Embryonic facial prominence (tissue), 1 donor: ENCODE measurements at regions not wholly inside any gene's neighbourhood (a gene's known extent, or its start where the extent isn't known, plus 50 kb on each side); places are given as distances from the start of the nearest gene placed in this dataset.
"Not testable (repeated sequence)": the region's sequence is repeated elsewhere in the genome, so short reads cannot be mapped to it uniquely, and the experiment has no call there.

Experiments
- DNase-seq: peaks from one replicate; pipeline ENCODE4 v3.0.0-alpha.2; 2016; ENCODE audit errors: extremely low spot score

- no peak for DNase-seq
Measured at GRCh38 chr4:111959222-111959621, 186.0 kb upstream of the FAM241A start.

GRCh38 chr4:111960241-111960667, 185.0 kb upstream of the FAM241A start:
- no peak for DNase-seq

DNA sequence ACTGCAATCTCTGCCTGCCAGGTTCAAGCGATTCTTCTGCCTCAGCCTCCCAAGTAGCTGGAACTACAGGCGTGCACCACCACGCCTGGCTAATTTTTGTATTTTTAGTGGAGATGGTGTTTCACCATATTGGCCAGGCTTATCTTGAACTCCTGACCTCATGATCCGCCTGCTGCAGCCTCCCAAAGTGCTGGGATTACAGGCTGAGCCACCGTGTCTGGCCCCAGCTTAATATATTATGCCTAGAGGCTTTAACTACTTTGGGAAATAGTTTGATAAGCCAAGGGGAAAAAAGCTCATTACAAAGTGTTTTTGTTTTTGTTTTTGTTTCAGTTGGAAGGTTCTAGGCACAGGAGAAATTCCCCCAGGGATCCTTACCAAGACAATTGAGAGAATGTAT, 184.2 kb upstream of the FAM241A start:
- DNase-seq = not testable (repeated sequence)

- no peak for DNase-seq
Measured at GRCh38 chr4:111961809-111962208, 183.4 kb upstream of the FAM241A start.

DNA sequence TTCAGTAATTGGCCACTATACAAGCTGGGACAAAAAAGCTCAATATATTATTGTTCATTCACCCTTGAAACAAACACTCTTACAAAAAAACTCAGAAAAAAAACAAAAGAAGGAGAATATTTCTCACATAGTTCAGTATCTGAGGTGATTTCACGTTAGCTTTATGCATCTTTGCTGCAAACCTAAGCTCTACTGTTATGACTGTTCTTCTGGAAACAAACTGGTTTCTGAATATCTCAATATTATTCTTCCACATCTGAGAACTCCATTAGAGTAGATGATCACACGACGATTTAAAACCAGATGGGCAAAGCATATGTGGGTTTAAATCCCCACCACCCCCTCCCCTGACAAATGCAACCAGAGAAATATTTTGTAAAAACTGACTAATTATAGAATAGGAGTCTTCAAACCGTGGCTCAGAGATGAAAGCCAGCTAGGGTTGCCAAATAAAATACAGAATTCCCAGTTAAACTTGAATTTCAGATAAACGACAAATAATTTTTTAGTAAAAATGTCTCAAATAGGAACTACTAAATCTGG, 182.0 kb upstream of the FAM241A start:
- DNase-seq = no peak

DNA sequence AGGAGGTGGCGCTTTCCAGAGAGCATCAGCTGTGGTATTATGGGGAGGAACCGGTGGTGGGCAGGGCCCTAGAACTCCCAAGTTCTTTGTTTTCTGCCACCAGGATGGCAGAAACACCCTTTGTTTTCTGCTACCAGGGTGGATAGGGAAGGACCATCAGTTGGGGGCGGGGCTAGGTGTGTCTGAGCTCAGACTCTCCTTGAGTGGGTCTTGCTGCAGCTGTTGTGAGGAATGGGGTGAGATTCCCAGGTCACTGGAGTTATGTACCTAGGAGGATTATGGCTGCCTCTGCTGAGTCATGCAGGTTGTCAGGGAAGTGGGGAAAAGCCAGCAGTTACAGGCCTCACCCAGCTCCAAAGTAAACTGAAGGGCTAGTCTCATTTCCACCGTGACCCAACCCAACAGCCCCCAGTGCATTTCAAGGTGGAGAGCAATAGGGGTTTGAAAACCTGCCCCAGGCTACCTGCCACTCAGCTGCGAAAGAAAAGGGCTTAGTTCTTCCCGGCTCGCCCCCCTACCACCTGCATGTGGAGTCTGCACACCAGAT, 167.8 kb upstream of the FAM241A start:
- DNase-seq = no peak

GRCh38 chr4:111979921-111980320, 165.3 kb upstream of the FAM241A start:
- DNase-seq = no peak

DNA sequence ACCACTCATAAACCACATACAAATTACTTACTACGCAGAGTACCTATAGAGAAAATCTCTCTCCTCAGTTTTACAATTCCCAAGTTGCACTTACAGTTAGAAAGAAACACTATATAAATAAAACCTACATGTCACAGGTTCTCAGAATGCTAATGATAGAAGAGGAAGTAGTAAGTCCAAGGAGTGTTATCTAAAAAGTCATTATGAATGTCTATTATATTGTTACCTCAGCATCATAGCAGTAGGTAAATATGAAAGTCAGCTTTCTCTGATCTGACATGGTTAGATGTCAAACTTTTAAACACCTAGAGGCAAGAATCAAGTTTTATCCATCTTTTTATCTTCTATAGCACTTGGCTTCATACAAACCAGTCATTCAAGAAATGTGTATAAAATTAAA, 163.2 kb upstream of the FAM241A start:
- no peak for DNase-seq

DNA sequence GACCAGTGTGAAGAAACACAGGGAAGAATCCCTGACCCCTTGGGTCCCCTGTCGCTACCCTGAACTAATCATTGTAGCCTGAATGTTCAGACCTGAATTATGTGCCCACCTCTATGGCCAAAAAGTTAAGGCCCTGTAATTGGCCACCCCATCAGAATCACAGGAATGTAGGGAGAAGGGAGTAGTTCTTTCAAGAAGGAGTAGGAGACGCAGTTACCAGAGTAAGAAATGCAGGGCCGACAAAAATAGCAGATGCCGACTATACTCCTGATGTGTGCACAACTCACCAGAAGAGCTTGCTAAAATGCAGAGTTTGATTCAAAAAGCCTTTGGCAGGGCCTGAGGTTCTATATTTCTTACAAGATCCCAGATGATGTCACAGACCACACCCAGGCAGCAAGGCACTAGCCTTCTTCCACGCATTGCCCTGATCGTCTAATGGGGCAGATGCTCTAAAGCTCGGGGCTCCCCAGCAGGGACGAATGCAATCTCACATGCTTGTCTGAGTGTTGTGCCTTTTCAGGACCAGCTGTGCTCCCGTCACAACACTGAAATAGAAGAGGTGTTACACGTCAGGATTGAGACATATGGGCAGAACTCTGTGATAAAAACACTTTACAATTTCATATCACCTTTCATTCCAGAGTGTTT, 161.0 kb upstream of the FAM241A start:
- no peak for DNase-seq

GRCh38 chr4:111985426-111985825, 159.8 kb upstream of the FAM241A start:
- no peak for DNase-seq

- no peak for DNase-seq
Measured at GRCh38 chr4:111986095-111986494, 159.2 kb upstream of the FAM241A start.

DNA sequence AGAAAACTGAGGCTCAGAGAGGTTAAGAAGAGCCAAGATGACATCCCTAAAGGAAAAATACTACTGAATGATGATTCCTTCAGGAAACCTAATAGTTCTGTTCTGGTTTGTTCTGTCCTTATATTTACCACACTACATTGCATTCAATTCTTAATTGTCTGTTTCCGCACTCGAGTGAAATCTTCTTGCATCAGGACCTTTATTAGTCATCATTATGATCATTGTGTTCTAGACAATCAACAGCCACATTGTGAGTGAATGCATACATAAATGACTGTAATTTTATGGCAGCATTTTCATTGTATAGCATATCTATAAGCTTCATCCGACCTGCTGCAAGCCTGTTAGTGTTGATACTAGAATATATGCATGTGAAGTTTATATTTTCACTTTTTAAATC, 156.7 kb upstream of the FAM241A start:
- DNase-seq = no peak

DNA sequence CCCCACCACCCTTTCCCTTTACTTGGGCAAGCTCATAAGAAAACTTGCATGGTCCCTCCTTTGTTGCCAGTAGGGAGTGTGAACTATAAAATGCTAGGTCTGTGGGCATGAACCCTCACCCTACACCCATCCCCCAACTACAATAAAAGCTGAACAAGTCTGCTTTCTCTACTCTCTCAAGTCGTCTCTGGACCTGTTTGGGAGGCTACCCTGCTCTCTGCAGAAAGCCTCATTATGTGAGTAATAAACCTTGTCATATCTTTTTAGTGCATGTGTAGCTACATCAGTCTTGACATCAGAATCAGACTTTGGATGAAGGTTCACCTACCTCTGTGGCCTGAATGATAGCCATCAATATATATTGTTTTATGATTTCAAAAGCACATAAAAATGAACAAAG, 155.4 kb upstream of the FAM241A start:
- DNase-seq = no peak

- DNase-seq = no peak
Measured at GRCh38 chr4:111991163-111991562, 154.1 kb upstream of the FAM241A start.

GRCh38 chr4:111991797-111992196, 153.5 kb upstream of the FAM241A start:
- DNase-seq = no peak

DNA sequence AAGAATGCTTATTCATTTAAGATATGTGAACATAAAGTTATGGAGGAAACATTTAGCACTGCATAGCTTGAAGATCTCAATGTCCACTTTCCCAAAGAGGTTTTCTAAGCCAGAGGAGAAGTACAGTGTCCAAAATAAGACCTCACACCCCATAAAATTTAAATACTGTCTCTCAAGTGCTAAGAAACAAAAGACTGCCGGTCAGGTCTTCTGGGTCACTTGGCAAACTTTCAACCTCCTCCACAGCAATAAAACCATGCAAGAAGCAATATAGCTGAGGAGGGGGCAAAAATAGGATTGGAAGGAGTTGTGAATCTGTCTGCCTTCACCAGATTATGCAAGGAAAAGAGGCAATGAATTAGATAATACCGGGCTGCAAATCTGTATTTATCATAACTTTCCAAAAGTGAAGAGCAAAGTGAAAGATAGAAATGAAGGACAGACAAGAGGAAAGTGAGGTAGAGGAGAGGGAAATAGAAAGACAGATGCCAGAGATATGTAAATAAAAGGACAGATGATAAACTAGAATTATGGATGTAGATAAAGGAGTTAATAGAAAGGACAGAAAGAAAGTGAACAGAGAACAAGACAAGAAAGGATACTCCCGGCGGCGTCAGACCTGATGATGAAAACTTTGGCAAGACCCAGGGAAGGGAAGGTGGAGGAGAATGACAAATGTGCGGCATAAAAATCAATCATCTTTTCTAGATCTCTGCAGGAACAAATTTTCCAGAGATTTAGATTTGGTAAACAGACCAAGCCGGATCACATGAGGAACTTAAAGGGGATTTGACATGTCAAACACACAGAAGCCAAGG, 152.7 kb upstream of the FAM241A start:
- DNase-seq = no peak

GRCh38 chr4:111994392-111994791, 150.9 kb upstream of the FAM241A start:
- DNase-seq = no peak

- no peak for DNase-seq
Measured at GRCh38 chr4:111997785-111998184, 147.5 kb upstream of the FAM241A start.

GRCh38 chr4:111999801-112000200, 145.5 kb upstream of the FAM241A start:
- no peak for DNase-seq

DNA sequence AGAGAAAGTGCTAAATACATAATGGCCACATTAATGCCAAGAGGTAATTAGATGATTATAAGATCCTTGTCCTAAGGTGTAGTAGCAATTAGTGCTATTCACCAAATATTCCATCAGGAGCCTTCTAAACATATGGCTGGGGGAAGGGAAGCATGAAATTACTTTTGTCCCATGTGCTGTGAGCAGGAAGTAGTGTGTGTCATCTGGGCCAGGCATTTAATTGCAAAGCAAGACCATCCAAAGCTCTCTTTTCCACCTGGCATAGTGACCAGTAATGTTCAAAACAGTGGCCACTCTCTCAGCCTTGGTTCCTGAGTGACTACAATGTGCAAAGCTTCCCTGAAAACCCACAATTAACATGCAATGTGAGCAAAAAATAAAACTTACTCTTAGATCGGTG, 144.2 kb upstream of the FAM241A start:
- no peak for DNase-seq

DNA sequence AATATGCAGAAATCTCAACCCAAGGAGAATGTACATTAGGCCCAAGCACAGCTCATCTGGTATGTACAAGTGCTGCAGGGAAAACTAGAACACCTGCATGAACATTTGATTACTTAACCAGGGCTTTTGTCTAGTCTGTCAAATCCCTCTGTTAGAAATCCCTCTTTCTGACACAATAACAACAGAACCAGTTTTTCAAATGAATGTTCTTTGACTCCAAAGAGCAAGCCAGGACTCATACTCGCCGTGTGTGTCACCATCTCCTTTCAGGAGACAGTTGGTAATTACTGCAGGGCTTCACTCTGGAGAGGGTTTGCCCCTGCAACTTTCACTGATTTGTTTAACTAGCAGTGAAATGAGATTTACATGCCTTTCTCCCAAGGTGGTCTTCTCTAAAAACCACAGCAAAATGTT, 143.0 kb upstream of the FAM241A start:
- DNase-seq = peak; percentile 39

DNA sequence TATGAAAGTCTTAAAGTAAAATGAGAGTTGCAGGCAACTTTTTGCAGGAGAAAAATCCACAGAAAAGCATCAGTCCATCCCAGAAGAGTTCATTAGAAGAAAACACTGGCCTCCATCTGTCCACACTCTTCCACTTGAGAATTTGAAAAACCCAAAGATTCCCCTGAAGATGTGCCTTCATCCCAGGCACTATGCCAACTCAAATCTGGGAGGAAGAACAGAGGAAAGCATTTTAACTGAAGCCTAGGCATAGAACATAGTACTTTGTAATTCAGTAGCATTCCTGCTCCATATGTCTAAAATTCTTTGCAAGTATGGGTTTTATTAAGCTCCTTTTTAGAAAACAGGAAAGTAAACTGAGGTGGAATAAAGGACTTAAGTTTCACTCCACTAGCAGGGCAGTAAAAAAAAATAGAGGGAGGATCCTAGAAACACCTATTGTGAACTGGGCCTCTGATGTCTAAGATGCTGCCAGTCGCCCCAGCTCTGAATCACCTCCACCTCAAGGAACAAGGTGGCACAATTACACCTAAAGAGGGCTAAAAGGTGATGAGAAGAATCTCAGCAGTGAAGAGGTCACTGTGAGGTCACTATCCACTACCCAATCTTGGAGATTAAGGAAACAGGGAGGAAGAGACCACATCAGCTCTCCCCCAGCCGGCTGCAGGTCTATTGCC, 141.9 kb upstream of the FAM241A start:
- no peak for DNase-seq
